GM23338 (cell line): ENCODE measurements at regions not wholly inside any gene's neighbourhood (a gene's known extent, or its start where the extent isn't known, plus 50 kb on each side); places are given as distances from the start of the nearest gene placed in this dataset.
A peak's percentile ranks its signal among the peaks of the same experiment; 100 is the strongest.

ENCODE experiments used
- ATAC-seq: fragments of 200-7000 bp; cut with Tn5 transposase; 3 replicates; pipeline ENCODE4 v1.9.1; 2020
- DNase-seq: peaks from one replicate; pipeline ENCODE4 v3.0.0-alpha.2; 2015; ENCODE audit warnings: low spot score
- H2AFZ ChIP-seq: fragments of 200-600 bp; sonication (generic); 2 replicates; pipeline ENCODE4 v1.8.0; 2016; ENCODE audit warnings: antibody characterized with exemption, mild to moderate bottlenecking, moderate library complexity
- H3F3A ChIP-seq: fragments of 200-600 bp; sonication (generic); replicated peaks from 2 replicates; pipeline ENCODE4 v1.8.0; 2017; ENCODE audit warnings: antibody characterized with exemption, mixed run types, low read depth
- H3K27ac ChIP-seq: fragments of 200-600 bp; sonication (generic); 2 replicates; pipeline ENCODE4 v1.6.1; 2016; ENCODE audit warnings: low read depth
- H3K27me3 ChIP-seq: fragments of 200-600 bp; sonication (generic); 2 replicates; pipeline ENCODE4 v1.8.0; 2016; ENCODE audit warnings: mild to moderate bottlenecking, mixed run types, moderate library complexity; ENCODE audit not compliant: insufficient read depth
- H3K36me3 ChIP-seq: fragments of 200-600 bp; sonication (generic); 2 replicates; pipeline ENCODE4 v1.8.0; 2016; ENCODE audit warnings: mild to moderate bottlenecking; ENCODE audit not compliant: insufficient read depth
- H3K4me1 ChIP-seq: fragments of 200-600 bp; sonication (generic); 2 replicates; pipeline ENCODE4 v1.8.0; 2016; ENCODE audit warnings: mild to moderate bottlenecking, moderate library complexity; ENCODE audit not compliant: insufficient read depth
- H3K4me2 ChIP-seq: fragments of 200-600 bp; sonication (generic); 2 replicates; pipeline ENCODE4 v1.7.1; 2017; ENCODE audit warnings: mixed run types
- H3K4me3 ChIP-seq: fragments of 200-600 bp; sonication (generic); 2 replicates; pipeline ENCODE4 v1.6.1; 2016; ENCODE audit warnings: mixed run types
- H3K79me2 ChIP-seq: fragments of 200-600 bp; sonication (generic); replicated peaks from 2 replicates; pipeline ENCODE4 v1.8.0; 2017; ENCODE audit warnings: mild to moderate bottlenecking; ENCODE audit not compliant: insufficient read depth
- H3K9me2 ChIP-seq: fragments of 200-600 bp; sonication (generic); 2 replicates; pipeline ENCODE4 v1.8.0; 2017; ENCODE audit not compliant: insufficient read depth
- H4K20me1 ChIP-seq: fragments of 200-600 bp; sonication (generic); replicated peaks from 2 replicates; pipeline ENCODE4 v1.8.0; 2017; ENCODE audit warnings: mild to moderate bottlenecking; ENCODE audit not compliant: insufficient read depth
- H3K27ac Mint-ChIP-seq: 2 replicates; pipeline ENCODE4 v1.8.0; 2020; ENCODE audit warnings: inconsistent platforms, mild to moderate bottlenecking, moderate library complexity, mixed read lengths
- H3K27me3 Mint-ChIP-seq: 3 replicates; pipeline ENCODE4 v1.8.0; 2022; ENCODE audit warnings: low read depth, mild to moderate bottlenecking, moderate library complexity, mixed read lengths, inconsistent platforms; ENCODE audit not compliant: insufficient read depth, poor library complexity
- H3K36me3 Mint-ChIP-seq: 3 replicates; pipeline ENCODE4 v1.8.0; 2021; ENCODE audit warnings: low read depth, mild to moderate bottlenecking, inconsistent platforms, moderate library complexity, mixed read lengths
- H3K4me1 Mint-ChIP-seq: 3 replicates; pipeline ENCODE4 v1.8.0; 2020; ENCODE audit warnings: mild to moderate bottlenecking, inconsistent platforms, mixed read lengths
- H3K4me3 Mint-ChIP-seq: 3 replicates; pipeline ENCODE4 v1.8.0; 2021; ENCODE audit warnings: moderate library complexity, mild to moderate bottlenecking, inconsistent platforms, mixed read lengths
- H3K9me3 Mint-ChIP-seq: 3 replicates; pipeline ENCODE4 v1.8.0; 2020; ENCODE audit warnings: moderate library complexity, mild to moderate bottlenecking, inconsistent platforms, mixed read lengths
- CTCF ChIP-seq, 2 experiments: fragments of 200-600 bp in 1 of 2; sonication (generic) in 1 of 2; conservative IDR thresholded peaks; 2 replicates each; pipeline versions ENCODE4 v1.5.1 to v1.6.1; 2016 to 2017; ENCODE audit warnings: antibody characterized with exemption in 2 of 2, low read depth in 2 of 2, mild to moderate bottlenecking in 2 of 2, moderate library complexity in 1 of 2
- ETS1 ChIP-seq: IDR thresholded peaks from 2 replicates; pipeline ENCODE4 v1.6.1; 2016; ENCODE audit warnings: antibody characterized with exemption
- EZH2phosphoT487 ChIP-seq: fragments of 200-600 bp; sonication (generic); IDR thresholded peaks from one replicate; pipeline ENCODE4 v1.8.1; 2018; ENCODE audit warnings: antibody characterized with exemption; ENCODE audit not compliant: unreplicated experiment
- JUNB ChIP-seq: IDR thresholded peaks from one replicate; pipeline ENCODE4 v1.6.1; 2016; ENCODE audit warnings: antibody characterized with exemption; ENCODE audit not compliant: unreplicated experiment
- NANOG ChIP-seq: IDR thresholded peaks from 2 replicates; pipeline ENCODE4 v1.6.1; 2016; ENCODE audit warnings: antibody characterized with exemption, borderline replicate concordance
- POLR2AphosphoS5 ChIP-seq: IDR thresholded peaks from 2 replicates; pipeline ENCODE4 v1.6.1; 2016; ENCODE audit warnings: antibody characterized with exemption, low read depth
- REST ChIP-seq: IDR thresholded peaks from one replicate; pipeline ENCODE4 v1.6.1; 2018; ENCODE audit warnings: antibody characterized with exemption; ENCODE audit not compliant: unreplicated experiment
- STAT1 ChIP-seq: IDR thresholded peaks from one replicate; pipeline ENCODE4 v1.6.1; 2016; ENCODE audit warnings: antibody characterized with exemption; ENCODE audit not compliant: unreplicated experiment
- ZNF114 ChIP-seq: fragments of 250-450 bp; sonication (Bioruptor Pico); IDR thresholded peaks from 2 replicates; pipeline ENCODE4 v1.5.0; 2020; ENCODE audit warnings: mild to moderate bottlenecking, moderate library complexity
- ZNF331 ChIP-seq: fragments of 250-450 bp; sonication (Bioruptor Pico); IDR thresholded peaks from 2 replicates; pipeline ENCODE4 v1.5.0; 2020; ENCODE audit warnings: low read depth, mild to moderate bottlenecking, moderate library complexity
- ZNF462 ChIP-seq: fragments of 250-450 bp; sonication (Bioruptor Pico); IDR thresholded peaks from 2 replicates; pipeline ENCODE4 v1.5.0; 2020; ENCODE audit warnings: mild to moderate bottlenecking, moderate library complexity

- no peak overlapping the region for H3K4me3 Mint-ChIP-seq
- H3K36me3 ChIP-seq, result no peaks in the 10 kb centered on the region
- H3K4me2 ChIP-seq, result no peak overlapping the region
- H4K20me1 ChIP-seq, result no peaks in the 10 kb centered on the region
- H3K27ac Mint-ChIP-seq, result no peak overlapping the region
- DNase-seq (no peak), ATAC-seq (no peak)
- no peak overlapping the region for H3K27ac ChIP-seq
- H3K27me3 ChIP-seq, result no peaks in the 10 kb centered on the region
- no peaks in the 10 kb centered on the region for H3K4me1 ChIP-seq
- no peaks in the 10 kb centered on the region for H3K36me3 Mint-ChIP-seq
- no peak for TF ChIP-seq JUNB
- TF ChIP-seq EZH2phosphoT487, result no peak
- TF ChIP-seq ETS1, result no peak
- no peak for TF ChIP-seq CTCF (conservative IDR thresholded peaks at IDR 0.05; ENCODE audit: low read depth in 2 of 2)
- no peak for TF ChIP-seq ZNF331
- no peak for TF ChIP-seq POLR2AphosphoS5
- TF ChIP-seq NANOG, result no peak
- no peak for TF ChIP-seq ZNF114 (CRISPR knock-in tag)
- no peak for TF ChIP-seq ZNF462 (CRISPR knock-in tag)
- TF ChIP-seq REST, result no peak
- no peak for TF ChIP-seq STAT1
- H3K79me2 ChIP-seq, result no peaks in the 10 kb centered on the region
- H2AFZ ChIP-seq, result peak overlapping the region; percentile 43; the same call in 1 of the 2 replicates
- H3K4me3 ChIP-seq, result no peak overlapping the region
- no peaks in the 10 kb centered on the region; the same call in 2 of the 3 replicates for H3K9me3 Mint-ChIP-seq
- peaks cover 5% of the 10 kb centered on the region for H3K27me3 Mint-ChIP-seq
- H3K9me2 ChIP-seq, result peaks cover 8% of the 10 kb centered on the region; the same call in 1 of the 2 replicates
- no peaks in the 10 kb centered on the region for H3F3A ChIP-seq
- no peaks in the 10 kb centered on the region for H3K4me1 Mint-ChIP-seq
These were observed 87.8 kb downstream of the HLX start for GRCh38 chr1:220966881-220967611.
